ENCODE measurements at regions not wholly inside any gene's neighbourhood (a gene's known extent, or its start where the extent isn't known, plus 50 kb on each side); places are given as distances from the start of the nearest gene placed in this dataset.

DNA sequence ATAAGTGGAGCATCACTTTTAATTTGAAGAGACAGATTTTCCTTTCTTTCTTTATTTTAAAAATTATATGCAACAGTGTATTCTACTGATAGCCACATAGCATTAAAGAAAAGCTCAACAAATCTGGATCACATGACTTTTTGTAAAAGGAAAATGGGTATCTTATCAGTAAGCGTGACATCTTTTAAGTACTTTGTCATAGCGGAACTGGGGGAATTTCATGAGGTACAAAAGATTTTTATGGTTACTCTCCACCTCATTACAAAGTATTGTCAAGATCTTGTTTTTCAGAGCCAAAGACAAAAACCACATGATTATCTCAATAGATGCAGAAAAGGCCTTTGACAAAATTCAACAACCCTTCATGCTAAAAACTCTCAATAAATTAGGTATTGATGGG is 219.6 kb upstream of the ZPLD1 start:
- Histone ChIP-seq H3K27me3 (replicated peaks; ENCODE audit: insufficient read depth, low read depth, low read length, poor library complexity) (no peaks in the 10 kb centered on the region), H3K4me3 (ENCODE audit: low read depth, low read length, poor library complexity, severe bottlenecking) (no peak overlapping the region), H3K36me3 (ENCODE audit: insufficient read depth, low read length, poor library complexity, severe bottlenecking) (no peaks in the 10 kb centered on the region), H3K9me3 (ENCODE audit: low read depth, low read length, poor library complexity, severe bottlenecking) (peaks cover 6% of the 10 kb centered on the region), H3K27ac (ENCODE audit: low read depth, low read length, poor library complexity, severe bottlenecking) (no peak overlapping the region), H3K4me1 (ENCODE audit: insufficient read depth, low read length, poor library complexity, severe bottlenecking) (no peaks in the 10 kb centered on the region)
- no peak for DNase-seq (ENCODE audit: low spot score)
- TF ChIP-seq, protein P1, sequence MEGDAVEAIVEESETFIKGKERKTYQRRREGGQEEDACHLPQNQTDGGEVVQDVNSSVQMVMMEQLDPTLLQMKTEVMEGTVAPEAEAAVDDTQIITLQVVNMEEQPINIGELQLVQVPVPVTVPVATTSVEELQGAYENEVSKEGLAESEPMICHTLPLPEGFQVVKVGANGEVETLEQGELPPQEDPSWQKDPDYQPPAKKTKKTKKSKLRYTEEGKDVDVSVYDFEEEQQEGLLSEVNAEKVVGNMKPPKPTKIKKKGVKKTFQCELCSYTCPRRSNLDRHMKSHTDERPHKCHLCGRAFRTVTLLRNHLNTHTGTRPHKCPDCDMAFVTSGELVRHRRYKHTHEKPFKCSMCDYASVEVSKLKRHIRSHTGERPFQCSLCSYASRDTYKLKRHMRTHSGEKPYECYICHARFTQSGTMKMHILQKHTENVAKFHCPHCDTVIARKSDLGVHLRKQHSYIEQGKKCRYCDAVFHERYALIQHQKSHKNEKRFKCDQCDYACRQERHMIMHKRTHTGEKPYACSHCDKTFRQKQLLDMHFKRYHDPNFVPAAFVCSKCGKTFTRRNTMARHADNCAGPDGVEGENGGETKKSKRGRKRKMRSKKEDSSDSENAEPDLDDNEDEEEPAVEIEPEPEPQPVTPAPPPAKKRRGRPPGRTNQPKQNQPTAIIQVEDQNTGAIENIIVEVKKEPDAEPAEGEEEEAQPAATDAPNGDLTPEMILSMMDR (conservative IDR thresholded peaks at IDR 0.05; ENCODE audit: low read depth, low read length) = no peak
- TF ChIP-seq EZH2 (IDR thresholded peaks at IDR 0.05; ENCODE audit: borderline replicate concordance, low read depth, low read length, poor library complexity, severe bottlenecking) = no peak
- ChIA-PET POLR2A (ENCODE audit: low non-redundant PET) (no interaction called here), CTCF (no interaction called here)
- intact Hi-C loops (cut with micrococcal nuclease; ENCODE audit: unreplicated experiment) = no loop called here
- BruUV-seq (replicated peaks) = no TSS peak

DNA sequence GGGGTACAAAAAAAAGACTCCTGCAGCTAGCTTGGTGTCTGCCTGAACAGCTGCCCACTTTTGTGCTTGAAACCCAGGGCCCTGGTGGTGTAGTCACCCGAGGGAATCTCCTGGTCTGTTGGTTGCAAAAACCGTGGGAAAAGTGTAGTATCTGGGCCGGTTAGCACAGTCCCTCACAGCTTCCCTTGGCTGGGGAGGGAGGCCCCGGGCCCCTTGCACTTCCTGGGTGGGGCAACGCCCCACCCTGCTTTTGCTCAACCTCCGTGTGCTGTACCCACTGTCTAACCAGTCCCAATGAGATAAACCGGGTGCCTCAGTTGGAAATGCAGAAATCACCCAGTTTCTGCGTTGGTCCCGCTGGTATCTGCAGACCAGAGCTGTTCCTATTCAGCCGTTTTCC is 211.7 kb upstream of the ZPLD1 start:
- DNase-seq (ENCODE audit: low spot score) = no peak
- Histone ChIP-seq H3K4me3 (ENCODE audit: low read depth, low read length, poor library complexity, severe bottlenecking) (no peak overlapping the region), H3K27me3 (replicated peaks; ENCODE audit: insufficient read depth, low read depth, low read length, poor library complexity) (no peaks in the 10 kb centered on the region), H3K27ac (ENCODE audit: low read depth, low read length, poor library complexity, severe bottlenecking) (no peak overlapping the region), H3K4me1 (ENCODE audit: insufficient read depth, low read length, poor library complexity, severe bottlenecking) (peaks cover 16% of the 10 kb centered on the region), H3K9me3 (ENCODE audit: low read depth, low read length, poor library complexity, severe bottlenecking) (no peaks in the 10 kb centered on the region), H3K36me3 (ENCODE audit: insufficient read depth, low read length, poor library complexity, severe bottlenecking) (no peaks in the 10 kb centered on the region)
- BruUV-seq (replicated peaks) = no TSS peak
- TF ChIP-seq, protein P1 (conservative IDR thresholded peaks at IDR 0.05; ENCODE audit: low read depth, low read length) = no peak
- TF ChIP-seq EZH2 (IDR thresholded peaks at IDR 0.05; ENCODE audit: borderline replicate concordance, low read depth, low read length, poor library complexity, severe bottlenecking) = no peak
- intact Hi-C loops (cut with micrococcal nuclease; ENCODE audit: unreplicated experiment) = no loop called here
- ChIA-PET POLR2A (ENCODE audit: low non-redundant PET) (no interaction called here), CTCF (no interaction called here)

DNA sequence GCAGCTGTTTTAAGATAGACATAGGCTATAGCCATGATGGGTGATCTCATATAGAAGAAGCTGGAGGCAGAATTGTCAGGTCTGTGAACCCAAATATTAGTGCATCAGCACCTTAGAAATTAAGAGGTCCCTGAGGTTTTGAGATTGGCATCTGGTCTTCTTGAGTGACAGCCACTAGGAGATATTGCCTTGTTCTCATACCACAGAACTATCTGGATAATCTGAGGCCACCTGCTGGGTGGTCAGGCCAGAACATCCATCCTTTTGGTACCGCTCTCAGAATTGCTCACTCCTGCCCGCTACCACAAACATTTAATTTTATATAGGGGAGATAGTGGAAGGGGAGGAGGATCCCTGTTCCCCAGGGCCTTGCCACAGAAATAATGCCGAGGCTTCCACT is 210.6 kb upstream of the ZPLD1 start:
- POLR2A ChIA-PET (ENCODE audit: low non-redundant PET) = no interaction called here

More for the DNA sequence above, 210.6 kb upstream of the ZPLD1 start:
- peak; percentile 36 for DNase-seq (ENCODE audit: low spot score)
- TF ChIP-seq, protein P1 (conservative IDR thresholded peaks at IDR 0.05; ENCODE audit: low read depth, low read length) = peak; percentile 36; the same call in 1 of the 2 replicates
- no peak for TF ChIP-seq EZH2 (IDR thresholded peaks at IDR 0.05; ENCODE audit: borderline replicate concordance, low read depth, low read length, poor library complexity, severe bottlenecking)
- CTCF ChIA-PET = interaction anchor here (0.6 to 2.8 kb wide), 4 partner anchors 401 to 415 kb away, joined by 4 to 33 read pairs (median 19); no protein-coding TSS in a partner anchor
- intact Hi-C loops (cut with micrococcal nuclease; ENCODE audit: unreplicated experiment) = no loop called here
- Histone ChIP-seq H3K27me3 (replicated peaks; ENCODE audit: insufficient read depth, low read depth, low read length, poor library complexity) (no peaks in the 10 kb centered on the region), H3K36me3 (ENCODE audit: insufficient read depth, low read length, poor library complexity, severe bottlenecking) (no peaks in the 10 kb centered on the region), H3K9me3 (ENCODE audit: low read depth, low read length, poor library complexity, severe bottlenecking) (no peaks in the 10 kb centered on the region), H3K4me3 (ENCODE audit: low read depth, low read length, poor library complexity, severe bottlenecking) (no peak overlapping the region), H3K27ac (ENCODE audit: low read depth, low read length, poor library complexity, severe bottlenecking) (no peak overlapping the region), H3K4me1 (ENCODE audit: insufficient read depth, low read length, poor library complexity, severe bottlenecking) (peaks cover 20% of the 10 kb centered on the region)
- BruUV-seq (replicated peaks) = no TSS peak

All from A673 (cell line).